Parathyroid adenoma (tissue), 2 donors: ENCODE measurements at regions not wholly inside any gene's neighbourhood (a gene's known extent, or its start where the extent isn't known, plus 50 kb on each side); places are given as distances from the start of the nearest gene placed in this dataset.
"Not testable (repeated sequence)": the region's sequence is repeated elsewhere in the genome, so short reads cannot be mapped to it uniquely, and the experiment has no call there.

ENCODE experiments used
- H2AFZ ChIP-seq: fragments of 300-600 bp; sonication (generic); one replicate; pipeline ENCODE4 v1.7.0; 2017; ENCODE audit warnings: antibody characterized with exemption, mild to moderate bottlenecking
- H3K27ac ChIP-seq: fragments of 300-600 bp; sonication (generic); one replicate; pipeline ENCODE4 v1.7.0; 2017
- H3K27me3 ChIP-seq: fragments of 300-600 bp; sonication (generic); one replicate; pipeline ENCODE4 v1.7.0; 2017; ENCODE audit warnings: low read length; ENCODE audit not compliant: control insufficient read depth, insufficient read depth
- H3K36me3 ChIP-seq: fragments of 300-600 bp; sonication (generic); one replicate; pipeline ENCODE4 v1.7.0; 2017; ENCODE audit warnings: low read length; ENCODE audit not compliant: control insufficient read depth, insufficient read depth
- H3K4me1 ChIP-seq: fragments of 300-600 bp; sonication (generic); one replicate; pipeline ENCODE4 v1.7.0; 2017; ENCODE audit warnings: control low read depth
- H3K4me2 ChIP-seq: fragments of 300-600 bp; sonication (generic); one replicate; pipeline ENCODE4 v1.7.0; 2017; ENCODE audit warnings: low read length
- H3K4me3 ChIP-seq: fragments of 300-600 bp; sonication (generic); one replicate; pipeline ENCODE4 v1.7.0; 2017; ENCODE audit warnings: low read depth, low read length
- H3K79me2 ChIP-seq: fragments of 300-600 bp; sonication (generic); one replicate; pipeline ENCODE4 v1.7.0; 2017; ENCODE audit warnings: control low read depth
- H3K9ac ChIP-seq: fragments of 300-600 bp; sonication (generic); one replicate; pipeline ENCODE4 v1.7.0; 2017; ENCODE audit warnings: mild to moderate bottlenecking
- H3K9me3 ChIP-seq: fragments of 300-600 bp; sonication (generic); one replicate; pipeline ENCODE4 v1.7.0; 2017; ENCODE audit warnings: low read length; ENCODE audit not compliant: control insufficient read depth
- TF ChIP-seq, protein P1 (sequence below): fragments of 300-600 bp; sonication (generic); IDR thresholded peaks from one replicate; pipeline ENCODE4 v1.7.0; 2017; ENCODE audit warnings: antibody characterized with exemption, mild to moderate bottlenecking
- donor health status: primary hyperparathyroidism.

DNA sequence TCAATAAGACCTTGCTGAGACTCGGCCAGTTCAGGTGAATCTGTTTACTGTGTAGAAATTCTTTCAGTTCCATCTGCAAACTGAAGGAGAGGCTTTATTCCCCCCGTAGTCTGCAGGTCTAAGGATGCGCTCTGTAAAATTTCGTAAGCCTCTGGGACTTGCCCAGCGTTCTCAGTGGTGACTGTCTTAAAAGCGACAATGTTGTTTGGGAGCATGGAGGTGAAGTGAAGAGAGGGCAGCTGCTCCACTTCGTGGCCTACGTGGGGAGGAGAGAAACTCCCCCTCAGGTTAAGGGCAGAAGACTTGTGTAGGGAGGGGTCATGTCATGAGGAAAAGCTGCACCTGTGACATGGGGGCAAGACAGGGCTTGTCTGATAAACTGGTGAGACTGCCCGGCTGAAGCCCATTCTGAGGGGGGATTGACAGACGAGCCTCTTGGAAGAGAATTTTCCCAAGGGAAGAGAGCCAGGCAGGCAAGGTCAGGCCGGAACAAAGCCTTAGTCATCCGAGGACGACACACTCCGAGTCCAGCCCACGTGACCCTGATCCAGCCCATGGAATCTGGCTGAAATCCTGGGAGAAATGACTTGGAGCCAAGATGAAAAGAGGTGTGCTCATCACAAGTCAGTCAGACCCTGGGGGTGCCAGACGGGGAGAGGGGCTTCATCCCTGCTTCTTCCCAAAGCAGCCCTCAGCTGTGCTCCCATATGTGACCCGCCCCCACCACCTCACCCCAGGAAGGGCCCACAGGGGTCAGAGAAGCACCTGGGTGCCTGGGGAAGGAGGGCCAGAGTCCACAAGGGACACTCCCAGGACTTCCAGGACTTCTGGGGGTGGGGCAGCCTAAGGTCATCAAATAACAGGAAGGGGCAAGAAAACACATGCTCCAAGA lies 88.5 kb upstream of the SH3BP4 start:
- Histone ChIP-seq H3K27ac (no peak overlapping the region), H2AFZ (no peak overlapping the region), H3K79me2 (no peaks in the 10 kb centered on the region), H3K27me3 (no peaks in the 10 kb centered on the region), H3K4me2 (no peak overlapping the region), H3K4me1 (no peaks in the 10 kb centered on the region), H3K9ac (no peak overlapping the region), H3K4me3 (no peak overlapping the region), H3K36me3 (no peaks in the 10 kb centered on the region), H3K9me3 (no peaks in the 10 kb centered on the region)
- TF ChIP-seq, protein P1, sequence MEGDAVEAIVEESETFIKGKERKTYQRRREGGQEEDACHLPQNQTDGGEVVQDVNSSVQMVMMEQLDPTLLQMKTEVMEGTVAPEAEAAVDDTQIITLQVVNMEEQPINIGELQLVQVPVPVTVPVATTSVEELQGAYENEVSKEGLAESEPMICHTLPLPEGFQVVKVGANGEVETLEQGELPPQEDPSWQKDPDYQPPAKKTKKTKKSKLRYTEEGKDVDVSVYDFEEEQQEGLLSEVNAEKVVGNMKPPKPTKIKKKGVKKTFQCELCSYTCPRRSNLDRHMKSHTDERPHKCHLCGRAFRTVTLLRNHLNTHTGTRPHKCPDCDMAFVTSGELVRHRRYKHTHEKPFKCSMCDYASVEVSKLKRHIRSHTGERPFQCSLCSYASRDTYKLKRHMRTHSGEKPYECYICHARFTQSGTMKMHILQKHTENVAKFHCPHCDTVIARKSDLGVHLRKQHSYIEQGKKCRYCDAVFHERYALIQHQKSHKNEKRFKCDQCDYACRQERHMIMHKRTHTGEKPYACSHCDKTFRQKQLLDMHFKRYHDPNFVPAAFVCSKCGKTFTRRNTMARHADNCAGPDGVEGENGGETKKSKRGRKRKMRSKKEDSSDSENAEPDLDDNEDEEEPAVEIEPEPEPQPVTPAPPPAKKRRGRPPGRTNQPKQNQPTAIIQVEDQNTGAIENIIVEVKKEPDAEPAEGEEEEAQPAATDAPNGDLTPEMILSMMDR = no peak

DNA sequence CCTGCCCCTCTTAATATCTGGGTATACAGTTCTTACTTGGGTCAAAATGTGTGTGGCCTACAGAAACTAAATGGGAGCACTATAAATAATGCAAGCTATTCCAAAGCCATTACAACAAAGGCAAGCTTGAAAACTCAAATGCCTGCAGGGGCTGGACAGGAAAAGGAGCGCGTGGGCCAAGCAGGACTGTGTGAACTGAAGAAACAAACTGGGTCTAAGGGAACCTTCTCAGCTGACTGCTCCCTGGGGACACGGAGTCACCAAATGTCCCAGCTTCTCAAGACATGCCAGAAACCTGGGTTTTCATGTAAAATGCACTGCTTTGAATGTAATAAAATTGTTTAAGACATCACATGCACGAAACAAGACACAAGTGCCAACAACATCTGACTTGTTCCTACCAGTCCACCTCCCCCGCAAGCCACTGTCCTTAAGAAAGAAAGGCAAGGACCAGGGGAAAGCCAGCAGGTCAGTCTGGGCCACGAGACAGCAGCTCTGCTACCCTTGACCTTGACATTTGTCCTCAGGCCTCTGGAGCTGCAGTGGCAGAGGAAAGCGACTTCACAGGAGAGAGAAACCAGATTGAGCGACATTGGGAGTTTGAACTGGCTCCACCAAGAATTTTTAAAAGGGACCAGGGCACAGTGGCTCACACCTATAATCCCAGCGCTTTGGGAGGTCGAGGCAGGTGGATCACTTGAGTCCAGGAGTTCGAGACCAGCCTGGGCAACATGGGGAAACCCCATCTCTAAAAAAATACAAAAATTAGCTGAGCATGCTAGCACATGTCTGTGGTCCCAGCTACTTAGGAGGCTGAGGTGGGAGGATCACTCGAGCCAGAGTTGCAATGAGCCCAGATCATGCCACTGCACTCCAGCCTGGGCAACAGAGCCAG lies 89.7 kb upstream of the SH3BP4 start:
- no peaks in the 10 kb centered on the region for H3K36me3 ChIP-seq
- H3K27ac ChIP-seq = no peak overlapping the region
- TF ChIP-seq, protein P1 = no peak
- no peak overlapping the region for H2AFZ ChIP-seq
- no peaks in the 10 kb centered on the region for H3K4me1 ChIP-seq
- H3K4me2 ChIP-seq = no peak overlapping the region
- H3K9me3 ChIP-seq = no peaks in the 10 kb centered on the region
- H3K9ac ChIP-seq = no peak overlapping the region
- no peak overlapping the region for H3K4me3 ChIP-seq
- no peaks in the 10 kb centered on the region for H3K27me3 ChIP-seq
- H3K79me2 ChIP-seq = no peaks in the 10 kb centered on the region

DNA sequence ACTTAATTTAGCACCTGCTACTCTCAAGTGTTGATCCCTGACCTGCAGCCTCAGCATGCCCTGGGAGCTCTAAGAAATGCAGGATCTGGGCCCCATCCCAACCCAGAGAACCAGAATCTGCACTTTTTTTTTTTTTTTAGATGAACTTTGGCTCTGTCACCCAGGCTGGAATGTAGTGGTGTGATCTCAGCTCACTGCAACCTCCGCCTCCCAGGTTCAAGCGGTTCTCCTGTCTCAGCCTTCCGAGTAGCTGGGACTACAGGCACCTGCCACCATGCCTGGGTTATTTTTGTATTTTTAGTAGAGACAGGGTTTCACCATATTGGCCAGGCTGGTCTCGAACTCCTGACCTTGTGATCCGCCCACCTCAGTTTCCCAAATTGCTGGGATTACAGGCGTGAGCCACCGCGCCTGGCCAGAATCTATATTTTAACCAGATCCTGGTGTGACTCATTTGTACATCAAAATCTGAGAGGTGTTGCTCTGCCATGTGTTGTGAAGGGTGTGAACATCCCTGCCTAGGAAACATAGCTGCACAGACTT lies 92.4 kb upstream of the SH3BP4 start:
- H3K4me1 ChIP-seq, H3K9me3 ChIP-seq, H3K27me3 ChIP-seq, H3K4me3 ChIP-seq, H3K4me2 ChIP-seq, H3K9ac ChIP-seq, H2AFZ ChIP-seq, H3K36me3 ChIP-seq, H3K79me2 ChIP-seq, H3K27ac ChIP-seq: not testable (repeated sequence)

DNA sequence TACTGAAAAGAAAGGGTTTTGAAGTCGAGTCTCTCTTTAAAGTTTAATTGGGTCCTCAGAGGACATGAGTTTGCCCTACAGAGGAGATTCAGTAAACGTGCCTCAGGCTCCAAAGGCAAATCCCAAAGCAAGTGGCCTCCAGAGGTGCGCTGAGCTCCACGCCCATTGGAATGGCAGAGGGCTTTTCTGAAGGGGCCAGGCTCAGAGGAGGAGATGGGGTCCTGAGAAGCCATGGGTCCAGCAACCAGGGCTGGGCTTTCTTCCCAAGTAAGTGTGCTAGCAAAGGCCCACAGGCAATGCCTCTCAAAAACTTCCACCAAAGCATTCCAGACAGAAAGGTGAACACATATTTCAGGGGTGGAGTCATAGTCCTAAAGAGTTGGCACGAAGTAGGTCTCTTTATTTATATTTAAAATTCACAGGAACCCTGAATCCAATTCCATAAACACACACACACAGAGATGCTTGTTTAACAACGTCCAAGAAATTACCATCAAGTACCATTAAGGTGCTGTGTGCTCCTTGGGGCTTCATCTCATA lies 93.0 kb upstream of the SH3BP4 start:
- Histone ChIP-seq H3K27me3 (no peaks in the 10 kb centered on the region), H3K79me2 (no peaks in the 10 kb centered on the region), H3K4me3 (no peak overlapping the region), H3K9me3 (no peaks in the 10 kb centered on the region), H3K36me3 (no peaks in the 10 kb centered on the region), H3K4me1 (no peaks in the 10 kb centered on the region), H2AFZ (no peak overlapping the region), H3K4me2 (no peak overlapping the region), H3K27ac (no peak overlapping the region), H3K9ac (no peak overlapping the region)
- TF ChIP-seq, protein P1 = no peak

DNA sequence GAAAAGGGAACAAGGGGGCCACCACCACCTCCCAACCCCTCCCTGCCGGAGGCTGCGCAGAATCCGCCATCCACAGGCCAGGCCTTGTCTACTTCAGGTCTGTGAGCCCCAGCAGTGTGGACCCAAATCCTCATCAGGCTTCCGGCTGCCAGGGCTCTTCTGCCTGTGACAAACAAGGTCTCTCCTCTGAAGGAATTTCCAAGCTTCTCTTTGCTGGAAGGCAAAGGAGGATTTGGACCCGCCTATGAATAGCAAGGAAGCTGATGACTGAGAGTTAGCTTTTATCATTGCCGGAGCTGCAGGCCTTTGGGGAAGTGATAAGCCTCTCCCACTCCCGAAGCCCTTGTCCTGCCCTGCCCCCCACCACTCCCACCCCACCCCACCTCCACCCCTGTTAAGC lies 93.7 kb upstream of the SH3BP4 start:
- no peaks in the 10 kb centered on the region for H3K9me3 ChIP-seq
- H3K9ac ChIP-seq = no peak overlapping the region
- H3K79me2 ChIP-seq = no peaks in the 10 kb centered on the region
- no peak overlapping the region for H2AFZ ChIP-seq
- no peak overlapping the region for H3K4me2 ChIP-seq
- H3K27me3 ChIP-seq = no peaks in the 10 kb centered on the region
- TF ChIP-seq, protein P1 = no peak
- H3K36me3 ChIP-seq = no peaks in the 10 kb centered on the region
- H3K4me1 ChIP-seq = no peaks in the 10 kb centered on the region
- no peak overlapping the region for H3K4me3 ChIP-seq
- H3K27ac ChIP-seq = no peak overlapping the region
